D721Med (cell line): ENCODE measurements at regions not wholly inside any gene's neighbourhood (a gene's known extent, or its start where the extent isn't known, plus 50 kb on each side); places are given as distances from the start of the nearest gene placed in this dataset.
"Not testable (repeated sequence)": the region's sequence is repeated elsewhere in the genome, so short reads cannot be mapped to it uniquely, and the experiment has no call there.

Source experiments
- DNase-seq: peaks from one replicate; pipeline ENCODE4 v3.0.0; 2011; ENCODE audit warnings: low spot score; ENCODE audit not compliant: insufficient read length
- FAIRE-seq: peaks from 2 replicates; lab custom pipeline; 2011; peaks lifted over from hg19 to GRCh38; lab: Jason Lieb, UNC
- TF ChIP-seq, protein P1 (sequence below): IDR thresholded peaks from 2 replicates; pipeline ENCODE4 v1.5.1; 2012; ENCODE audit warnings: mild to moderate bottlenecking, control low read depth; ENCODE audit not compliant: insufficient read depth; ENCODE audit errors: missing control alignments

DNA sequence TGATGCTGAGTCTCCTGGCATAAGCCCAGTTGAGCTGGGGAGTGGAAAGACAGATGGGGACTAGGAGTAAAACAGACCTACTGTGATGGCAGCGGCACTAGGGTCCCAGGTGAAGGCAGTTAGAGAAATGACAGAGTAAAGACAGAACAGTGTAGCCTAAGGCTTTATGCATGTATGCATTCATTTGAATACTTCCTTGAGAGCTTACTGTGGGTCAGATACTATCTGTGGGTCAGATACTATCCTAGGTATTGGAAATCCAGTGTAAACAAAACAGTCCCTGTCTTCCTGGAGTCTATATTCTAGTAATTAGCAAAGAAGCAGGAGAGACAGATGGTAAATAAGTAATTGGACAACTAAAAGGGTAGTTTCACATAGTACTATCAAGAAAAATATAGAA lies 73.7 kb upstream of the LRCH1 start:
- no peak for DNase-seq
- TF ChIP-seq, protein P1, sequence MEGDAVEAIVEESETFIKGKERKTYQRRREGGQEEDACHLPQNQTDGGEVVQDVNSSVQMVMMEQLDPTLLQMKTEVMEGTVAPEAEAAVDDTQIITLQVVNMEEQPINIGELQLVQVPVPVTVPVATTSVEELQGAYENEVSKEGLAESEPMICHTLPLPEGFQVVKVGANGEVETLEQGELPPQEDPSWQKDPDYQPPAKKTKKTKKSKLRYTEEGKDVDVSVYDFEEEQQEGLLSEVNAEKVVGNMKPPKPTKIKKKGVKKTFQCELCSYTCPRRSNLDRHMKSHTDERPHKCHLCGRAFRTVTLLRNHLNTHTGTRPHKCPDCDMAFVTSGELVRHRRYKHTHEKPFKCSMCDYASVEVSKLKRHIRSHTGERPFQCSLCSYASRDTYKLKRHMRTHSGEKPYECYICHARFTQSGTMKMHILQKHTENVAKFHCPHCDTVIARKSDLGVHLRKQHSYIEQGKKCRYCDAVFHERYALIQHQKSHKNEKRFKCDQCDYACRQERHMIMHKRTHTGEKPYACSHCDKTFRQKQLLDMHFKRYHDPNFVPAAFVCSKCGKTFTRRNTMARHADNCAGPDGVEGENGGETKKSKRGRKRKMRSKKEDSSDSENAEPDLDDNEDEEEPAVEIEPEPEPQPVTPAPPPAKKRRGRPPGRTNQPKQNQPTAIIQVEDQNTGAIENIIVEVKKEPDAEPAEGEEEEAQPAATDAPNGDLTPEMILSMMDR: no peak
- FAIRE-seq: no peak

DNA sequence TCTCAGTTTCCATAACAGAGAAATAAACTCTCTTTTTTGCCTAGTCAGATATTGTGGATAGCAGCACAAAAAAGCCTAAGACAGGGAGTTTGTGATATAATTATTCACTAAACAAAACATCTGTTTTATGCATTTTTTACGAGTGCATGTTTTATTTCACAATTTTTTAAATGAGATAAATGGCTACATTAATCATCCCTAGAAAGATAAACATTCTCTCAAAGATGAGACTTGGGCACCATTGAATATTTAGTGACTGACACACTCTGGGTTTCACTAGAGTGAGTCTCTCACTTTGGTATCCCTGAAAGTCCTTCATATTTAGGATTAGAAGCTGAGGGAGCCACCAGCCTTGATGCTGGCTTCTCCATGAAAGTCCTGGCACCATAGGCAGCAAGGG lies 74.3 kb upstream of the LRCH1 start:
- FAIRE-seq (no peak), DNase-seq (no peak)
- TF ChIP-seq, protein P1: no peak

DNA sequence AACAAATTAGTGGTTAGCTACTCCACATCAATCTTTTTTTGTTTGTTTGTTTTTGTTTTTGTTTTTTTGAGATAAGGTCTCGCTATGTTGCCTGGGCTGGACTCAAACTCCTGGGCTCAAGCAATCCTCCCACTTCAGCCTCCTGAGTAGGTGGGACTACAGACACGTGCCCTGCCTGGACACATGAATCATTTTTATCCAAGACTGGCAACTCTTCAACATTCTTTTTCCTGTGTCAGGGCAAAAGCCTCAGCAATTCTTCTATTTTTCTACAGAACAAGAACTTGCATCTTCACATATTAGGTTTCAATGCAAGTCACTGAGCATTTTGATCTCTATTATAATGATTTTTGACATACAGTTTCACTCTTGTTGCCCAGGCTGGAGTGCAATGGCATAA lies 76.8 kb upstream of the LRCH1 start:
- no peak for DNase-seq
- TF ChIP-seq, protein P1: no peak
- FAIRE-seq: no peak

DNA sequence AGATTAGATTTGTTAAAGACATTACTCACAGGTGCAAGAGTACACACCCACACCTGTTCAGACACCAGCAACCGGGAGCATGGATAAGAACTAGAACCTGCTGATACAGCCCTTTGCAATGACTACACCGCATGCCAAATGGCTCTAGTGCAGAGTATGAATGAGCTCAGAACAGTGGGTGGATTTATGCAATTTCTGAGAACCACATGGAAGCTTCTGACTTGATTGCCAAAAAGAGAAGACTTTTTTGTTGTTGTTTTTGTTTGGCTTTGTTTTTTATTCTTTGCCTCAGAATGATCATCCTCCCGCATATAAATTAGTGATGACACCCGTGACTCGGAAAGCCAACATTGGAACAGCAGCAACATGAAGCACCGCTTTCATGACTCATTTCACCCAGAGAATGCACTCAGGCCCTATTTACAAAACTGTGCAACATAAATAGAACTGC lies 77.4 kb upstream of the LRCH1 start:
- DNase-seq: no peak
- TF ChIP-seq, protein P1: no peak
- FAIRE-seq: no peak

DNA sequence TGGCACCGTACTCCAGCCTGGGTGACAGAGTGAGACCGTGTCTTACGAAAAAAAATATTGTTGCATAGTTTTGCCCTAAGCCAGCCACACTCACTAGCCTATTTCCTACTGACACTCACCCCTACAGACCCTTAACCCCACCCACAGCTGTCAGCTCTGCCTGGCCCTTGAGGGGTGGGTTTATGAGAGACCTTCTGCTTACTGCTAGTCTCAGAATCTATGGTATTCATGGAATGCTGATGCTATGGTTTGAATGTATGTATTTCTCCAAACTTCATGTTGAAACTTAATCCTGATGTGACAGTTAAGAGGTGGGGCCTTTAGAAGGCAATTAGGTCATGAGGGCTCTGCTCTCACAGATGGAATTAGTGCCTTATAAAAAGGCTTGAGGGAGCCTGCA lies 79.2 kb upstream of the LRCH1 start:
- DNase-seq (no peak), FAIRE-seq (no peak)
- TF ChIP-seq, protein P1: no peak

DNA sequence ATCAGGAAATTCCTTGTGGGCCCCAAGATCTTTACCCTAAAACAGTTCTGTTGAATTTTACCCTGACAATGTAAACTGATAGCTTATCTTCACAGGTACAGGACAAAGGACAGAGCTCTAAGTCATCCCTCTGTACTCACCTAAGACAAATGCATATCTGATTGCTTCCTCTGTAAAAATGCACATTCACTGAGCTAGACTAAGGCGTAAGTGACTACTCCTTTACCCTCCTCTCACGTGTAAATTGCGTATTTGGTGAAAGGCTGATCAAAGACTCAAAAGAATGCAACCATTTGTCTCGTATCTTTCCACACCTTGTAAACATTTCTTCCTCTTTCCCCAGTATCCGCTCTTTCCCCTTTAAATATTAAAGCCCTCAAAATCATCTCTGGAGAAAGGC lies 80.6 kb upstream of the LRCH1 start:
- TF ChIP-seq, protein P1: no peak
- no peak for DNase-seq
- no peak for FAIRE-seq

DNA sequence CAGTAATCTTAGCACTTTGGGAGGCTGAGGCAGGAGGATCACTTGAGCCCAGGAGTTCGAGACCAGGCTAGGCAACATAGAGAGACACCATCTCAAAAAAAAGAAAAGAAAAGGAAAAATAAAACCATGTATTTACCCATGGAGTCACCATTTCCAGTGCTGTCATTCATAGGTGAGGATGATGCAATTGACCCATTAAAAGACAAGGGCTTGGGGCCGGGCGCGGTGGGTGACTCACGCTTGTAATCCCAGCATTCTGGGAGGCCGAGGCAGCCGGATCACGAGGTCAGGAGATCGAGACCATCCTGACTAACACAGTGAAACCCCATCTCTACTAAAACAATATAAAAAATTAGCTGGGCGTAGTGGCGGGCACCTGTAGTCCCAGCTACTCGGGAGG lies 82.6 kb upstream of the RUBCNL start:
- not testable (repeated sequence) for DNase-seq, FAIRE-seq
